SK-N-MC (cell line): ENCODE measurements at regions not wholly inside any gene's neighbourhood (a gene's known extent, or its start where the extent isn't known, plus 50 kb on each side); places are given as distances from the start of the nearest gene placed in this dataset.

Experiments used
- EZH2 ChIP-seq: fragments of 200-600 bp; sonication (generic); IDR thresholded peaks from one replicate; pipeline ENCODE4 v1.6.1; 2017; ENCODE audit warnings: antibody characterized with exemption
- POLR2AphosphoS5 ChIP-seq: IDR thresholded peaks from 2 replicates; pipeline ENCODE4 v1.6.1; 2012; ENCODE audit warnings: mild to moderate bottlenecking, low read depth, low read length, borderline replicate concordance

DNA sequence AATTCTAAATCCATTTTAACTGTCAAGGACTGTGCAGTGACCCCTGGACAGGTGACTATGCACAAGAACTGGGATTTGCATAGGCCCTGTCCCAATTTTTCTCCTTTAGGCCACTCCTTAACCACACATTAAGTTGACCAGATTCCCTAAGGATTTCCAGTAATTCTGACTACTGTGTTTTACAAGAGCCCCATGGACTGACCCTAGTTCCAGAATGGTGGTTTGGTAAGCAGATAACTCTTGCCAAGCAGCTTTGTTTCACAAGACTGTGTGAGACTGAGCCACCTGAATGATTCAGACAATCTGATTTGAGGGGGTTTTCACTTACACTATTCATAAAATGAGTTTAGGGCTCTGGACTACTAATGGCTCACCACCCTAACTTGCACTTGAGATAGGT is 535.8 kb downstream of the ZBBX start:
- TF ChIP-seq EZH2 (no peak), POLR2AphosphoS5 (no peak)
